Fibroblast of skin of right biceps (primary cell): ENCODE measurements at regions not wholly inside any gene's neighbourhood (a gene's known extent, or its start where the extent isn't known, plus 50 kb on each side); places are given as distances from the start of the nearest gene placed in this dataset.
"Not testable (repeated sequence)": the region's sequence is repeated elsewhere in the genome, so short reads cannot be mapped to it uniquely, and the experiment has no call there.

Experiments used
- DNase-seq: peaks from one replicate; pipeline ENCODE4 v3.0.0-alpha.2; 2013

DNA sequence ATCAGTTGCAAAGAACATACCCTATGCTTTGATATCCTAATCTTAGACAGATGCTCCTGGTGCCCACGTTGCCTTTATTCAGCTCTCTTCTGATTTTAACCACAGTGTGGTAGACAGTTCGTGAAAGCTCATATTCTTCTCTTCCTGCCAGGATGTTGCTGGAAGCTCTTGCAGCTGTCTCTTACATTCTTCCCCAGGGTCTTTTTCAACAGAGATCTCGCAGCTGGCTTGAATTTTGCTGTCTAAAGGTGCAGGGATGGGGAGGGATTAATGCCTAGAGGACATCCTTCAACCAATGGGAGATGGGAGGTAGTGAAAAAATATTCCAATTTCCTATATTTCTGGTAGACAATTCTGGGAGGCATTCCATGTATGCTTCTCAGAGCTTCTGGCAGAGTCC is 150.0 kb upstream of the APP start:
- DNase-seq: no peak

DNA sequence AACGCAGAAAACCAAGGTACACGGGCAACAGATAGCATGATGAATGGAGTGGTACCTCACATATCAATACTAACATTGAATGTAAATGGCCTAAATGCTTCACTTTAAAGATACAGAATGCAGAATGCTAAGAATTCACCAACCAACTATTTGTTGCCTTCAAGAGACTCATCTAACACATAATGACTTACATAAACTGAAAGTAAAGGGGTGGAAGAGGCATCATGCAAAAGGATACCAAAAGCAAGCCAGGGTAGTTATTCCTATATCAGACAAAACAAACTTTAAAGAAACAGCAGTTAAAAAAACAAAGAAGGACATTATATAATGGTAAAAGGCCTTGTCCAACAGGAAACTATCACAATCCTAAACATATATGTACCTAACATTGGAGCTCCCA is 137.1 kb upstream of the APP start:
- DNase-seq: no peak

DNA sequence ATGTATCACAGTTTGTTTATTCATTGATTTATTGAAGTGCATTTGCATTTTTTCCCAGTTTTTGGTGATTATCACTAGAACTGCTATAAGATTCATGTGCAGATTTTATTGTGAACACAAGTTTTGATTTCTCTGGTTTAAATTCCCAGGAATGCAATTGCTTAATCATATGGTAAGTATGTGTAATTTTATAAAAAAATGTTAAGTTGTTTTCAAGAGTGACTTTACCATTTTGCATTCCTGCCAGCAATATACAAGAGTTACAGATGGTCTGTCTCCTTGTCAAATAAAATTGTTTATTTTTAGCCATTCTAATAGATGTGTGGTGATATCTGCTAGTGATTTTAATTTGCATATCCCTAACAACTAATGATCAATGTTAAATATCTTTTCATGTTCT is 127.3 kb upstream of the APP start:
- peak; percentile 16 for DNase-seq

DNA sequence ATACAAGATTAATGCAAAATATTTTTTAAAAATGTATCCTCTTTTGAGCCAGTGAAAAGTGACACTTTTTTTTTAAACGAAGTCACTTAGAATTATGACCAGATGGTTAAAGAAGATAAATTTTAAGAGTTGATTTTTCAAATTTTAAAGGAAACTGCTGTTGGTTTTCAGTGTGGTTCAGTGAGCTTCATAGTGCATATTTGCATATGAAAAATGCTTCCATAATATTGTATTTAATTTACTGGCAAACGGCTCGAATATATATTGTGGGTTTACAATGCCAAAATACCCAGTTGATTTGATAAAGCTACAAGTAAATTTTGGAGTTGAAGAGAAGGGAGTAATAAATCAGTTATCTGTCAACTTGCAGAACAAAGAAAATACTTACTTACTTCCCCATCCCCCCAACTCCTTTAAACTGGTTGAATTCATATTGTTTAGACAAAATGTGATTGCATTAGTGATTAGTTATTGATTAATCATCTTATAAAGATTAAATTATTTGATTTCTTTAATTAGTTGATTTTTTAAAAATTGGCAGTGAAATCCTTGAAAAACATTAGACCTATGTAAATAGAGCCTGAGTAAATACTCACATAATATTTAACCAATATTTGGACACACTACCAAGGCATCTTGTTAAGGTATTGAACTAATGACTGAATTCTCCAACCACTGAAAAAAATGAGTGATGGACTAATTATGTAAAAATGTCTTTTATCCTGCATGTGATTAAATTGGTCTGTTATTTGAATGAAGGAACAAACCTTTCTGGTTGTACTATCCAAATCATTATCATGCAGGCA is 122.8 kb upstream of the APP start:
- DNase-seq: no peak

DNA sequence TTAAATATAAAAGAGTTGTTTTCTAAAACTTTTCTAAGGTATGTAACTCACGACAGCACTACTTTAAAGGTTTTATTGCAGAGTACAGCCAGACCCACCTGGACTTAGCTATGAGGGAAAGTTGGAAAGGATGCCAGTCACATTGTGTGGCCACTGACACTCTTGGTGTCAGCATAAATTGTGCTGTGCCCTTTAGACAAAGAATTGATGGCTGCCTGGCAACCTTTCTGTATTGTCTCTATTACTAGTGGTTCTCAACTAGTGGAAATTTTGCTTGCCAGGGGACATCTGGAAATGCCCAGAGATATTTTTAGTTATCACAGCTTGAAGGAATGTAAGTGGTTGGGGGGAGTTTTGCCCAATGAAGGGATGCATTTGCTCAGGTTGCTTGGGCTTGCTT is 117.5 kb upstream of the APP start:
- DNase-seq: no peak

DNA sequence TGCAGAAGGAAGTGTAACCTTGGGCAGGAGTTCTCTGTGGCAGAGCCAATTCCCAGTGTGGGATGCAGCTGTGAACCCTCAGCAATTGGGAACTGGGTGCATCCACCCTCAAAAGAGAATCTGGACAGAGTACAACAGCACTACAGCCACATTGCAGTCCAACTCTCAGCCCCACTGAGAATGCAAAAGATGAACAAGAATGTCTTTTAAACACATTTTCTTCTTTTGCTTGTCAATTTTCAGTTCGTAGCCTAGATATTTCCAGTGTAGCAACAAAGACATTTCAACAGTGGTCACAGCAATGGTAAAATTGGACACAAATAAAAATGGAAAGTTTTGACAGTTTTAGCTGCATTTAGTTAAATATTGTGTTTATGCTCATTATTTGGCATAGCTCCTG is 114.0 kb upstream of the APP start:
- no peak for DNase-seq

DNA sequence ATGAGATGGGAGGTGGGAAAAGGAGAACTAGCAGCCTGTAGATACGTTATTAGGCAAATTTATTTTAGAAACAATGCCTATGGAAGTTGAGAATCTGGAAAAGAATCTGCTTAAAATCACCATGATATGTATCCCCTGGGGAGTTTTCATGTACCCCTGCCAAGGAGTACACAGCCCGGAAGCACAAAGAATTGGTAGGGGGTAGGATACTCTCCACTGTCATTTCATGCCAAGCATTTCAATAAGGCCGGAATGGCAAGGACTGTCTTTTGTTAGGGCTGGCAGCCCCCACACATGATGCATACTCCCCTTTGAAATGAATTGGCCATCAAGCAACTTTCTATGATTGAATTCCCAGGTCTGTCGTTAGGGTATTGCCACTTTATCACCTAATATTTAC is 111.5 kb upstream of the APP start:
- no peak for DNase-seq

DNA sequence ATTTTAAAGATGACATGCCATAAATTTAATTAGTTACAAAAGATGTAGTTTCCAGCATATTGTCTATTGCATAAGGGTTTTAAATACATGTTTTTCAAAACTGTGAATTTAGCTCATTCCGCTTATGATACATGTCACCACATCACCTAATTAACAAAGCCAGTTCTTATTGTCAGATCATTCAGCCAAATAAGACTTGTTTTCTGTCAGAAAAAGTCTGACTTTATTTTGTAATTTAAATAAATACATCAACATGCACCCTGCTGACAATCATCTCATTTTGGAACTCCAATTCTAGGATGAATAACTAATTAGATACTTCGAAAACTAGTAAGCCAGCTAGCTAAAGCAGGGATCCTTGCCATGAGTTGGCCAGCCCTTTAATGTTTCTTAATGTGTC is 110.9 kb upstream of the APP start:
- DNase-seq: no peak

DNA sequence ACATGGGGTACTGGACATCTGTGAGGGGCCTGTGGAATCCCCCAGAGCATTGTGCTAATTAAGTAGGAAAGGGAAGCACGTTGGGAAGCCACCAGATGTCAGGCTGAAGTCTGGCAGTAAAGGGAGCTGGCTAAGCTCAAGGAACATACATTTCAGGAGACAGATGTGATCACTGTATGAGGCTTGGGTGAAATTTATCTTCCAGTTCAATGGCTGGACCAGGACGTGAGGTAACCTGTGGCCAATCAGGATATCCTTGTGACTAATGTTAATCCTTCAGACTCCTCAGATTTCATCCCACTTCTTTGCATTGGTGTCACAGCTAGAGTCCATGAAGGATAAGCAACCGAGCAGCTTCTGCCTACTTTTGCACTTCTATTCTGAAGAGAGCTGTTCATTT is 110.2 kb upstream of the APP start:
- peak; percentile 24 for DNase-seq

DNA sequence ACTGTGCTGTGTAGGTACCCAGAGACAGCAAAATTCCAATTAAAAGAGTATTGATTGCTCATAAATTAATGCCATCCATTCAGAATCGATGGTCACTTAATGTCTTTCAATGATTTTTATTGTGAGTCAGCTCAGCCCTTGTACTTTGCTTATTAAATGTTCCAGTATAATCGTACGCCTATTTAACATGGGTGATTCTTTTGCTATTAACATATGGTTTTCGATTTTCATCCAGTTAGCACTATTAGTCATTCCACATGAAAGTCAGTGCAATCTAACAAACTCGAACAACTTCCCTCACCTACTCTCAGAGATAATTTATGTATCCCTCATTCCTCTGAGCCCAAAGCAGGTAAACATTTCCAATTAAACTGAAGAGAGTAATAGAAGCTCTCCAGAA is 109.6 kb upstream of the APP start:
- DNase-seq: no peak

DNA sequence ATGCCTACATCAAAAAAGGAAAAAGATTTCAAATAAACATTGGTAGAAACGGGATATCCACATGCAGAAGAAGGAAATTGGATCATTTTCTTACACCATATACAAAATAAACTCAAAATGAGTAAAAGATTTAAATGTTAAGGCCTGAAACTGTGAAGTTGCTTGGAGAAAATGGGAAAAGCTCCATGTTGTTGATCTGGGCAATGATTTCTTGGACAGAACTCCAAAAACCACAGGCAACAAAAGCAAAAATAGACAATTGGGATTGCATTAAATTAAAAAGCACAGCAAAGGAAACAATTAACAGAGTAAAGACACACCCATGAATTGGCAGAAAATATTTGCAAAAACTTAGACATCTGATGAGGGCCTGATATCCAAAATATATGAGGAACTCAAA is 105.2 kb upstream of the APP start:
- no peak for DNase-seq

DNA sequence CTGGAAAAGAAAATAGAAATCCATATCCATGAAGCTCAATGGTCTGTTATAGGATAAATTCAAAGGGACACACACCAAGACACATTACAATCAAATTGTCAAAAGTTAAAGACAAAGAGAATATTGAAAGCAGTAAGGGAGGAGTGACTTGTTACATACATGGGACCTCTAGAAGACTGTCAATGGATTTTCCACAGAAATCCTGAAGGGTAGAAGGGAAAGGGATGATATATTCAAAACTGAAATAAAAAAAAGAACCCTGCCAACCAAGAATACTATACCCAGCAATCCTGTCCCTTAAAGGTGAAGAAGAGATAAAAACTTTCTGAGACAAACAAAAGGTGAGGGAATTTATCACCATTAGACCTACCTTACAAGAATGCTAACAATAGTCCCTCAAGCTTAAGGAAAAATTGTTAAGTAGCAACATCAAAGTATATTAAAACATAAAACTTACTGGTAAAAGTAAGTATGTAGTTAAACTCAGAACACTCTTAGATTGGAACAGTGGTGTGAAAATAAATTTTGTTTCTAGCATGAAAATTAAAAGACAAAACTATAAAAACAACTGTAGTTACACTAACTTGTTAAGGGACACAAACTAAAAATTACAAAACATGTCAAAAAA is 103.2 kb upstream of the APP start:
- DNase-seq: no peak

DNA sequence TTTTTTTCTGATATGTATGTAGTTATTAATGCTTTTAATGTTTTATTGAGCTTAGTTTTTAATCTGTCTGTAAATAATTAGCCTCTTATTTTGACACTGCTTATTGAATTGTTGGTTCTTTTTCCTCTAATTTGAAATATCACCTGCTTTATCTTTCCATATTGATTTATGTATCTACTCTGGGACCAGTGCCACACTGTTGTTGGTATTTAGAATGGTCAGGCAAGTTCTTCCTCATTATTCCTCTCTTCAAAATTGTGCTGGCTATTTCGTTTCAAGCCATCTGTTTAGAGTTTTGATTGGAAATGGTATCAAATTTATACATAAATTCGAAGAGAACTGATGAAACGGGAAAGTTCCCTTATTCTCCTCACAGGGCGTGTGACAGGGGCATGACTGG is 96.8 kb upstream of the APP start:
- no peak for DNase-seq

DNA sequence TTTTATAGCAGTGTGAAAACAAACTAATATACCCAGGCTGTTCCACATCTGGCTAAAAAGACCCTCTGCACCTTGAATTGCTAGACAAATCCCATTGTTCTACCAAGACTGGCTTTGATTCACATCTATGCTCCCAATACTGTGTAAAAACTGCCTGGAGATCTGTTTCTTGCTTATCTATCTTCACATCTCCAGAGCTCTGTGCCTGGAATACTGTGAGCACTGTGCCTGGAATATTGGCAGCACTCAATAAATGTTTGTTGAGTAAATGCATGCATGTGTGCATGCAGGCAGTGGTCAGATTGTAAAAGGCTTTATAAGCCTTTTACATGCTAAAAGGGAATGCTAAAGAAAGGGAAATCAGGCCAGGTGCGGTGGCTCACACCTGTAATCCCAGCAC is 75.5 kb upstream of the APP start:
- no peak for DNase-seq

DNA sequence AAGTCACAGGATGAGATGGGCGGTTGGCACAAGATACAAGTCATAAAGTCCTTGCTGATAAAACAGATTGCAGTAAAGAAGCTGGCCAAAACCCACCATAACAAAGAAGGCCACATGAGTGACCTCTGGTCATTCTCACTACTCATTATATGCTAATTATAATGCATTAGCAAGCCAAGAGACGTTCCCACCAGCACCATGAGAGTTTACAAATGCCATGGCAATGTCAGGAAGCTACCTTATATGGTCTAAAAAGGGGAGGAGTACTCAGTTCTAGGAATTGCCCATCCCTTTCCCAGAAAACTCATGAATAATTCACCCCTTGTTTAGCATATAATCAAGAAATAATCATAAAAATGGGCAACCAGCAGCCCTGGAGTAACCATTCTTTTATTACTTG is 74.9 kb upstream of the APP start:
- no peak for DNase-seq

DNA sequence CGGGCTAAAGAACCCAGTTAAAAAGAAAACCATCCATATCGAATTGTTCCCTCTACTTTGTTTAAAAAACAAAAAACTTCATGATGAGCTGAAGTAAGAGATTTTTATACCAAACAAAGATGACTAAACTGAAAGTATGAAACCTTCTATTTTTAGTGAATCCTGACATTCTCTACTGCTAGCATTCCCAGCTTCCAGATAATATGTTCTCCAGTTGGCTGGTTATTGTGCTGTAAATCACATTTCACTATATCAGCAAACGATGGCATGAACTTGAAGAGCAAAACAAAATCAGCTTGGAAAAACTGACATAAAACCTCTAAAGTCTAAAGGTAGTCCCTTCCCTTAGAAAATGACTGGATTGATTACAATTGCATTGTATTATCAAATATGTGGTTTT is 68.1 kb upstream of the APP start:
- no peak for DNase-seq

DNA sequence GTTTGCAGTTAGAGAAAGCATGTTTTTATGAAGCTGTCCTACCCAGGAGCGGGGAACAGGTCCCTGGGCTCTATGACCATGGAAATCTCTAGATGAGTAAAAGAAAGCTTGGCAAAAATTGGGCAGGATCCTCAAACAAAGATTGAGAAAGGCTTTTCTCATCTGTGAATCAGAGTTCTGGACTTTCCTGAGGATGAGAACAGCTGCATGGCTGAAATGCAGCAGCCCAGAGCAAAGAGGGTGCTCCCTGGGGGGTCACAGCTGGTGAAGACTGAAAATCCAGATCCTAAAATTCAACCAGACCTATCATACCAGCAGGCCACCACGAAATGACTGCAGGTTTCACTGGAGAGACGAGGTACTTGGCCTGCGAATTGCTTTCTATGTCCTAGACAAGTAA is 65.7 kb upstream of the APP start:
- DNase-seq: no peak

DNA sequence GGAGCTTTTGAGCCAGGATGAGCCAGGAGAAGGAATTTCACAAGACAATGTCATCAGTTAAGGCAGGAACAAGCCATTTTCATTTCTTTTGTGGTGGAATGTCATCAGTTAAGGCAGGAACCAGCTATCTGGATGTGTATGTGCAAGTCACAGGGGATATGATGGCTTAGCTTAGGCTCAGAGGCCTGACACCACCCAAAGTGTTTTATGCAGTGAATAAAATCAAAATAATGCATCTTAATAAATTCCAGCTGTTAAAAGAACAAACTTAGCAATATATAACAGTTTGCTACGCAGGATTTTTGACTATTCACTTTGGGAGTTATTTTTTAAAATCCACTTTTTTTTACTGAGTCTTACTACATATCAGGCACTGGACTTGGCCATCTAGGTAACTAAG is 62.7 kb upstream of the APP start:
- not testable (repeated sequence) for DNase-seq

DNA sequence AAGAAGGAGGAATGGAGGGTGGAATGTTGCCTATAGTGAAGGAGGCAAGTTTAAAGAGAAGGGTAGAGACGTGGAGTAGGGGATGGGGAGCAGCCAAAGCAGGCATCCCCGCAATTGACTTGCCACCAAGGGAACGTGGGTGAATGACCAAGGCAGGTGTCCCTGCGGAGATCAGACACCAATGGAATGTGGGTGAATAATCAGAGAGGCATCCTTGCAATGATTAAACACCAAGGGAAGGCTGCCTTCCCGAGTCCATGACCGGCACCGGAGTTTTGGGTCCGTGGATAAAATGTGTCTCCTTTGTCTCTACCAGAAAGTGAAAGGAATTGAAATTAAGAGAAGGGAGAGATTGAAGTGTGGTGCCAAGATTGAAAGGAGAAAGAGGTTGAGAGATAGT is 61.9 kb upstream of the APP start:
- DNase-seq: not testable (repeated sequence)

DNA sequence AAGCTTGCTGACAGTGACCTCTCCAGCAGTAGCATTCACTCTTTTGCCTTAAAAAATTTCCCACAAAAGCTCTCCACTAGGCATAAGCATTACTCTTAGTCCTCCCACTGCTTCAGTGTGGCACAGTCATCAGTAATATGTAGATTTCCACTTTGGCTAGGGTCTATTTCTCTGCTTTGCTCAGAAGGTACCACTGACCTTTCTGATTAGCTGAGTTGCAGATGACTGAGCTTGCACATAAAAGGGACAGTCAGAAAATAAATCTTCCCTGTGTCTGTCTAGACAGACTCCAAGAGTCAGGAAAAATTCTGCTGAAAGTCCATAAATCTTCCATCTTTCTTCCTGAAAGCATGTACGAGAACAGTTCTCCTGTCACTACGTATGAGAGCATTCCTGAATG is 56.6 kb upstream of the APP start:
- peak; percentile 3 for DNase-seq

DNA sequence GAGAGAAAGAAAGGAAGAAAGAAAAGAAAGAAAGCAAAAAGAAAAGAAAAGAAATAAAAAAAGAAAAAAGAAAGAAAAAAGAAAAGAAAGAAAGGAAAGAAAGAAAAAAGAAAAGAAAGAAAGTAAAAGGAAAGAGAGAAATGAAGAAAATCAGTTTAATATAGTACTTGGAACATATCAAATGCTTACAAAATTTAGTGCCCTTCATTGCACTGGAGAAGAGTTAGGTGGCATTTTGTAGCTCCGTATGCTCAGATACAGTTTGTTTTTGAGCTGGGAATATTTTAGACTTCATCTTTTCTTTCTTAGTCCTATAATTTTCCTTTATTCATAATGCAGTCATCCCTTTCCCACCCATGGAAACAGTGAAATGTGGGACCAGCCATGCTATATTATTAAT is 56.2 kb upstream of the APP start:
- DNase-seq: no peak

DNA sequence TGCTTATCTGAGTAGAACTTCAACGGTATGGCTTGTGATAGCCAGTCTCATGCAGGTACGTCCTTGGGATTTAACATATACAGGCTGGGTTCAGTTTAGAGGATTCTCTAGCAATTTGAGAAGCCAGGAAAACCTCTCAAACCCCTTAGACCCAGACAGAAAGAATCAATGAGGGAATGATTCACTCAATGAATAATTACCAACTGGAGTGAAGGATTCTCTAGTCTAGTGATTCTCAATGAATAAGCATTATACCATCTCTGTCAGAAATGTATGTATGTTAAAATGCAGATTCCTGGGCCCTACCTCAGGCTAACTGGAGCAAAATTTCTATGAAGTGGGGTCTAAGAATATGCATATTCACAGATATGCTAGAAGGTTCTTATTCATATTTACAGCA is 54.5 kb upstream of the APP start:
- no peak for DNase-seq

DNA sequence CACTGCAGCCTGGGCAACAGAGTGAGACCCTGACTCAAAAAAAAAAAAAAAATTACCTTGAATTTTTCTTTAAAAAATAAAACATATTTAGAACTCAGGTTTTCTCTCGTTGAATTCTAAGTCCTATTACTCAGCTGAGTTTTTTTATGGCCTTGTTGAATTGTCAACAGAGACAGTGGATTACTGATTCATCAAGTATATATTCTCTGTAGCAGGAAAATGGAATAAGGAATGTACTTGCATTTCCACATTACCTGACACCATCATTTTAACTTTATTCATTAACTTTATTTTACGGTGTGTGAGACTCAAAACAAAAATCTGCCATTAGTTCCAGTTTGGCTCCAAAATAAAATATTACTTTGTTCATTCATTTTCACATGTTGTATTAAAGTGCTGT is 53.8 kb upstream of the APP start:
- no peak for DNase-seq
